Glutamatergic neuron (in vitro differentiated cells): ENCODE measurements at regions not wholly inside any gene's neighbourhood (a gene's known extent, or its start where the extent isn't known, plus 50 kb on each side); places are given as distances from the start of the nearest gene placed in this dataset.

Experiments used
- DNase-seq: peaks from one replicate; pipeline ENCODE4 v3.0.0; 2022
- H3K27ac Mint-ChIP-seq: one replicate; pipeline ENCODE4 v1.8.0; 2020; ENCODE audit warnings: mild to moderate bottlenecking, mixed read lengths, inconsistent platforms; ENCODE audit not compliant: unreplicated experiment
- H3K27me3 Mint-ChIP-seq: one replicate; pipeline ENCODE4 v1.8.0; 2020; ENCODE audit warnings: mild to moderate bottlenecking, moderate library complexity, mixed read lengths, inconsistent platforms; ENCODE audit not compliant: unreplicated experiment
- H3K36me3 Mint-ChIP-seq: one replicate; pipeline ENCODE4 v1.8.0; 2020; ENCODE audit warnings: mild to moderate bottlenecking, mixed read lengths, inconsistent platforms; ENCODE audit not compliant: unreplicated experiment
- H3K4me1 Mint-ChIP-seq: one replicate; pipeline ENCODE4 v1.8.0; 2020; ENCODE audit warnings: mild to moderate bottlenecking, low read depth, mixed read lengths, inconsistent platforms; ENCODE audit not compliant: unreplicated experiment
- H3K4me3 Mint-ChIP-seq: one replicate; pipeline ENCODE4 v1.8.0; 2020; ENCODE audit warnings: mild to moderate bottlenecking, mixed read lengths, inconsistent platforms; ENCODE audit not compliant: unreplicated experiment
- H3K9me3 Mint-ChIP-seq: one replicate; pipeline ENCODE4 v1.8.0; 2020; ENCODE audit warnings: mild to moderate bottlenecking, moderate library complexity, mixed read lengths, inconsistent platforms; ENCODE audit not compliant: unreplicated experiment
- TF ChIP-seq, protein P1 (sequence below): fragments of 200-600 bp; sonication (generic); IDR thresholded peaks from one replicate; pipeline ENCODE4 v1.5.0; 2021; ENCODE audit not compliant: partially characterized antibody, unreplicated experiment

DNA sequence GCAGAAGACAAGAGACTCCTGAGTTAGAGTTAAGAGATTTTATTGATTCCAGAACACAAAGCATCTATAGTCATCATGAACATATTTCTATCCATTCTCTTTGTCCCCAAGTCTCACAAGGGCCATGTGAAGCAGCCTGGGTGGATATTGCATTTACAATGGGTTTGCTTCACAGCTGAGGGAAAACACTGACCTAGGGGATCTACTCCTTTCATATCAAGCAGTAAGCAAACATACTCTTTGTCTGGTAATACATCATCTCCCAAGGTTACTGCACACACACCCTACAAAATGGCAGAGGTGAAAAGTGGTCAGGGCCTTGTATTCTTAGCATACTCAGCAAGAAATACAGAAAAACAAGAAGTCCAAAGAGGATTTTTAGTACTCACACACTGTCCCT is 267.7 kb upstream of the BCHE start:
- Mint-ChIP-seq H3K4me3 (no peak overlapping the region), H3K27me3 (no peaks in the 10 kb centered on the region), H3K4me1 (no peaks in the 10 kb centered on the region), H3K9me3 (no peaks in the 10 kb centered on the region), H3K27ac (no peak overlapping the region), H3K36me3 (no peaks in the 10 kb centered on the region)
- no peak for DNase-seq
- TF ChIP-seq, protein P1, sequence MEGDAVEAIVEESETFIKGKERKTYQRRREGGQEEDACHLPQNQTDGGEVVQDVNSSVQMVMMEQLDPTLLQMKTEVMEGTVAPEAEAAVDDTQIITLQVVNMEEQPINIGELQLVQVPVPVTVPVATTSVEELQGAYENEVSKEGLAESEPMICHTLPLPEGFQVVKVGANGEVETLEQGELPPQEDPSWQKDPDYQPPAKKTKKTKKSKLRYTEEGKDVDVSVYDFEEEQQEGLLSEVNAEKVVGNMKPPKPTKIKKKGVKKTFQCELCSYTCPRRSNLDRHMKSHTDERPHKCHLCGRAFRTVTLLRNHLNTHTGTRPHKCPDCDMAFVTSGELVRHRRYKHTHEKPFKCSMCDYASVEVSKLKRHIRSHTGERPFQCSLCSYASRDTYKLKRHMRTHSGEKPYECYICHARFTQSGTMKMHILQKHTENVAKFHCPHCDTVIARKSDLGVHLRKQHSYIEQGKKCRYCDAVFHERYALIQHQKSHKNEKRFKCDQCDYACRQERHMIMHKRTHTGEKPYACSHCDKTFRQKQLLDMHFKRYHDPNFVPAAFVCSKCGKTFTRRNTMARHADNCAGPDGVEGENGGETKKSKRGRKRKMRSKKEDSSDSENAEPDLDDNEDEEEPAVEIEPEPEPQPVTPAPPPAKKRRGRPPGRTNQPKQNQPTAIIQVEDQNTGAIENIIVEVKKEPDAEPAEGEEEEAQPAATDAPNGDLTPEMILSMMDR = no peak

DNA sequence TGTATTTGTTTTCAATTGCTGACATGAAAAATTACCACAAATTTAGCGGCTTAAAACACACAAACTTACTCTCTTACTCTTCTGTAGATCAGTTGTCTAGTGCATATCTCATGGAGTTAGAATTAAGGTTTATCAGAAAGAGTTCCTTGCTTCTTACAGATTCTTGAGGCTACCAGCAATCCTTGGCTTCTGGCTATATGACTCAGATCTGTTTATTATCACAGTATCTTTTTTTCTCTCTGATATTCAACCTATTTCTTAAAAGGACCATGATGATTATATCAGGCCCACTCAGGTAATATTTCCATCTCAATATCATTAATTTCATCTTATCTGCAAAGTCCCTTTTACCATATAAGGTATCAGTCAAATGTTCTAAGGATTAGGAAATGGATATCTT is 263.5 kb upstream of the BCHE start:
- Mint-ChIP-seq H3K4me1 (no peaks in the 10 kb centered on the region), H3K27me3 (no peaks in the 10 kb centered on the region), H3K36me3 (no peaks in the 10 kb centered on the region), H3K27ac (no peak overlapping the region), H3K4me3 (no peak overlapping the region), H3K9me3 (no peaks in the 10 kb centered on the region)
- no peak for DNase-seq
- TF ChIP-seq, protein P1 = no peak

DNA sequence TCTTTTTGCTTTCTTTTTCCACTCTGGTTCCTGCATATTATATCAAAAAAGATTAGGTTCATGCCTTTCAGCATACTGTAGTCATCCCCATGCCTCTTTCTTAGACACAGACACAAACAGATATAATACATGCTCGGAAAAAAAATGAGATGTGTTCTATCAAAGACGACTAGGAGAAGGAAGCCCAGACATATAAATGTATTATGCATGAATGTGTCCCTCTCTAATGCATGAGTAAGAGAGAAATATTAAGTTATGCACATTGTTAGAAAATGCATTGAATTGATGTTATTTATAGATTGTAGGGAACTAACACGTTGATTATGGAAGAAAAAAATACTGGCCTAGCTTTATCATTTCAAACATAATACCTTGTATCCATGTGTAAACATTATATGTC is 252.4 kb upstream of the BCHE start:
- Mint-ChIP-seq H3K9me3 (no peaks in the 10 kb centered on the region), H3K4me1 (peaks cover 7% of the 10 kb centered on the region), H3K27ac (no peak overlapping the region), H3K36me3 (no peaks in the 10 kb centered on the region), H3K27me3 (no peaks in the 10 kb centered on the region), H3K4me3 (no peak overlapping the region)
- DNase-seq = no peak
- TF ChIP-seq, protein P1 = no peak

DNA sequence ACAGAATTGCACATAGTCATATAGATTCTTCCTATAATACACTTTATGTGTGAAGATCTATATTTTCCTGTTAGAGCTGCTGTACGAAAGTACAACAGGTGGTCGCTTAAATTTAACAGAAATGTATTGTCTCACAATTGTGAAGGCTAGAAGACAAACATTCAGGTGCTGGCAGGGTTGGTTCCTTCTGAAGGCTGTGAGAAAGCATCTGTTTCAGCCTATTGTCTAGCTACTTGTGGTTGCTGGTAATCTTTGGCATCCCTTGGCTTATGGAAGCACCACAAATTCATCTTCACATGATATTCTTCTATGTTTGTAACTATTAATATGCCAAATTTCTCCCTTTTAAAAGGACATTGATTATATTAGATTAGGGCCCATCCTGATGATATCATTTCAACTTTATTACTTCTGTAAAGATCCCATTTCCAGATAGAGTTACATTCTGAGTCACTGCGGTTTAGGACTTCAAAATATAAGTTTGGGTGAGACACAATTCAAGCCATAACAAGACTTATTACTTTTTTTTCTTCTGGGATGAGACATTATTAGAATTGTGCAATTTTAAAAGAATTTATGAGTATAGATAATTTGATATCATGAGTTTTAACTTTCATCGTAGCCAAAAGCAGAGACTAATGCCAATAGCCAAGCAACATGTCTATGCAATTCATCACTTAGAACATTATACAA is 248.1 kb upstream of the BCHE start:
- DNase-seq = no peak
- no peak overlapping the region for H3K27ac Mint-ChIP-seq
- H3K4me1 Mint-ChIP-seq = no peaks in the 10 kb centered on the region
- H3K36me3 Mint-ChIP-seq = no peaks in the 10 kb centered on the region
- TF ChIP-seq, protein P1 = no peak
- H3K4me3 Mint-ChIP-seq = no peak overlapping the region
- no peaks in the 10 kb centered on the region for H3K27me3 Mint-ChIP-seq
- no peaks in the 10 kb centered on the region for H3K9me3 Mint-ChIP-seq

DNA sequence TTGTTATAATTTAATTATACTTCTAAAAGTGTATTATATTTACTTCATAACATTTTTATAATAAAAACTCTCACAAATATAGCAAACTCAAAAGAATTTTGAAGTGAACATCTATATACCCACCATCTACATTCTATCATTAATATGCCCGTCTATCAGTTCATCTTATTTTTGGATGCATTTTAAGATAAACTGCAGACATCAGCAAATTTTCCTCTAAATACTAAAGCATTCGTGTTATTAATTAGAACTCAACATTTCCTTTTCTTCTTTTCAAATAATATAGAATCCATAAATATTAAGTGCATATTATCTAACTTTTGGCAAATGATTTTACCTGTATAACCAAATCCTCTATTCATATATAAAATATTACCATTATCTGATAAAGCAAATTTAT is 242.9 kb upstream of the BCHE start:
- no peak for DNase-seq
- no peaks in the 10 kb centered on the region for H3K4me1 Mint-ChIP-seq
- no peak overlapping the region for H3K4me3 Mint-ChIP-seq
- no peaks in the 10 kb centered on the region for H3K36me3 Mint-ChIP-seq
- H3K27me3 Mint-ChIP-seq = no peaks in the 10 kb centered on the region
- TF ChIP-seq, protein P1 = no peak
- H3K9me3 Mint-ChIP-seq = no peaks in the 10 kb centered on the region
- H3K27ac Mint-ChIP-seq = no peak overlapping the region
